DND-41 (cell line): ENCODE measurements at regions not wholly inside any gene's neighbourhood (a gene's known extent, or its start where the extent isn't known, plus 50 kb on each side); places are given as distances from the start of the nearest gene placed in this dataset.

ENCODE experiments used
- ATAC-seq: fragments of 200-7000 bp; cut with Tn5 transposase; 3 replicates; pipeline ENCODE4 v1.9.1; 2021; ENCODE audit warnings: low read depth; ENCODE audit not compliant: insufficient read depth
- DNase-seq: peaks from one replicate; pipeline ENCODE4 v3.0.0-alpha.2; 2020
- H2AFZ ChIP-seq: 2 replicates; pipeline ENCODE4 v1.6.0; 2012; ENCODE audit warnings: low read depth, low read length
- H3K27ac ChIP-seq: 2 replicates; pipeline ENCODE4 v1.5.1; 2012; ENCODE audit warnings: low read length, inconsistent platforms
- H3K27me3 ChIP-seq: fragments of 200-600 bp; sonication (generic); 2 replicates; pipeline ENCODE4 v1.6.0; 2012; ENCODE audit warnings: low read length, mild to moderate bottlenecking, inconsistent platforms; ENCODE audit not compliant: insufficient read depth, poor library complexity
- H3K36me3 ChIP-seq: 2 replicates; pipeline ENCODE4 v1.5.1; 2012; ENCODE audit warnings: low read length, inconsistent platforms; ENCODE audit not compliant: insufficient read depth
- H3K4me1 ChIP-seq: 2 replicates; pipeline ENCODE4 v1.5.1; 2012; ENCODE audit warnings: mild to moderate bottlenecking, low read length; ENCODE audit not compliant: insufficient read depth
- H3K4me2 ChIP-seq: 2 replicates; pipeline ENCODE4 v1.6.0; 2012; ENCODE audit warnings: mild to moderate bottlenecking, moderate library complexity, low read length, inconsistent platforms; ENCODE audit not compliant: insufficient read depth
- H3K4me3 ChIP-seq, 2 experiments: fragments of 200-600 bp in 1 of 2; shearing (Covaris generic) in 1 of 2; 2 replicates each; pipeline ENCODE4 v1.5.1; 2012 to 2016; ENCODE audit warnings: inconsistent platforms in 2 of 2, low read length in 2 of 2, mild to moderate bottlenecking in 2 of 2, low read depth in 1 of 2, moderate library complexity in 1 of 2
- H3K79me2 ChIP-seq: 2 replicates; pipeline ENCODE4 v1.6.0; 2012; ENCODE audit warnings: low read length, inconsistent platforms; ENCODE audit not compliant: insufficient read depth
- H3K9ac ChIP-seq: 2 replicates; pipeline ENCODE4 v1.6.0; 2012; ENCODE audit warnings: low read depth, mild to moderate bottlenecking, inconsistent platforms, low read length, moderate library complexity
- H3K9me3 ChIP-seq: 2 replicates; pipeline ENCODE4 v1.5.1; 2012; ENCODE audit warnings: low read length, moderate library complexity, mild to moderate bottlenecking, inconsistent platforms; ENCODE audit not compliant: insufficient read depth, severe bottlenecking
- H4K20me1 ChIP-seq: 2 replicates; pipeline ENCODE4 v1.6.0; 2012; ENCODE audit warnings: low read length; ENCODE audit not compliant: insufficient read depth
- EZH2 ChIP-seq: IDR thresholded peaks from 3 replicates; pipeline ENCODE4 v1.6.1; 2012; ENCODE audit warnings: borderline replicate concordance, low read depth, mild to moderate bottlenecking, moderate library complexity, low read length, inconsistent platforms; ENCODE audit not compliant: severe bottlenecking
- TF ChIP-seq, protein P1 (sequence below): IDR thresholded peaks from 2 replicates; pipeline ENCODE4 v1.5.1; 2012; ENCODE audit warnings: borderline replicate concordance, low read length, moderate library complexity, mild to moderate bottlenecking; ENCODE audit not compliant: poor library complexity, severe bottlenecking; ENCODE audit errors: extremely low read depth

DNA sequence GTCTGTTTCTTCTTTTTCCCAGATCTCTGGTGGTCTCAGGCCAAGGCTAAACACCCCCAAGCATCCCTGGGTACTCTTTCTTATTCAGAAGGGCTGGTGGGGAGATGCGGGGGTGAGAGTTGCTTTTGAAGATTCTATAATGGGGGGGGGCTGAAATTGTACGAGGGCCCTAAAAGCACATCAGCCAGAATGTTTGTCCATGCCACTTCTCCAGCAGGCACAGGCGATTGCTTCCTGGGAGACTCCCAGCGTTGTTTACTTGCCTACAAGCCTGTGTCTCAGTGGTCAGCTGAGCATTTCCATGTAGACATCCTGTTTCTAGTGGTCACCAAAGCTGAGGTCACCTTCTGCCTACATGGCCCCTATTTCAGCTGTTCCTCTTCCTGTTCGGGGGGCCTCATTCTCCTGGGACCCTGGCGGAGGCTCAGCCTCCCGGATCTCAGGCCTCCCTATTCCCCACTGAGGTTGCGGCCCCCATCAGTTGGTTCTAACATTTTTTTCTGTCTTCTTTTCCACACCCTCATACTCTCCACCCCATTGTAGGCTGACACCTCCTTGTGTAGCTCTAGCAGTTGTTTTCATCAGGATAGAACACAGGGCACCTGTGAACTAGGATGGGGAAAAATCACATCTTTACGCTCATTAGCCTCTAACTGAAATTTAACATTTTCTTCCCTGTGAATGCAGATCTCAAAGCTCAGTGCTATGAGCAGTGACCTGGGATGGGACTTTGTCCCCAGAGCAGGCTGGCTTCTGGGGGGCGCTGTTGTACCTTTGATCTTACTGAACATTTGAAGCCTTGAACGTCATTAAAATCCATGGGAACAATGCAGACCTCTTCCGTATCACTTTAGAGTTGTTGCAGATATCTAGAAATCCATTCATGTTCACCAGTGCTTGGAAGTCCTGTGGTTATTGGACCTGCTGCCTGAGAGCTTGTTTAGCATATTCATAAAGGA, 286.5 kb downstream of the GLRX3 start:
- H2AFZ ChIP-seq: no peak overlapping the region
- H3K79me2 ChIP-seq: no peaks in the 10 kb centered on the region
- no peaks in the 10 kb centered on the region for H4K20me1 ChIP-seq
- no peak overlapping the region for H3K4me2 ChIP-seq
- H3K36me3 ChIP-seq: no peaks in the 10 kb centered on the region
- H3K9me3 ChIP-seq: no peaks in the 10 kb centered on the region
- DNase-seq: no peak
- TF ChIP-seq, protein P1, sequence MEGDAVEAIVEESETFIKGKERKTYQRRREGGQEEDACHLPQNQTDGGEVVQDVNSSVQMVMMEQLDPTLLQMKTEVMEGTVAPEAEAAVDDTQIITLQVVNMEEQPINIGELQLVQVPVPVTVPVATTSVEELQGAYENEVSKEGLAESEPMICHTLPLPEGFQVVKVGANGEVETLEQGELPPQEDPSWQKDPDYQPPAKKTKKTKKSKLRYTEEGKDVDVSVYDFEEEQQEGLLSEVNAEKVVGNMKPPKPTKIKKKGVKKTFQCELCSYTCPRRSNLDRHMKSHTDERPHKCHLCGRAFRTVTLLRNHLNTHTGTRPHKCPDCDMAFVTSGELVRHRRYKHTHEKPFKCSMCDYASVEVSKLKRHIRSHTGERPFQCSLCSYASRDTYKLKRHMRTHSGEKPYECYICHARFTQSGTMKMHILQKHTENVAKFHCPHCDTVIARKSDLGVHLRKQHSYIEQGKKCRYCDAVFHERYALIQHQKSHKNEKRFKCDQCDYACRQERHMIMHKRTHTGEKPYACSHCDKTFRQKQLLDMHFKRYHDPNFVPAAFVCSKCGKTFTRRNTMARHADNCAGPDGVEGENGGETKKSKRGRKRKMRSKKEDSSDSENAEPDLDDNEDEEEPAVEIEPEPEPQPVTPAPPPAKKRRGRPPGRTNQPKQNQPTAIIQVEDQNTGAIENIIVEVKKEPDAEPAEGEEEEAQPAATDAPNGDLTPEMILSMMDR: no peak
- no peak for TF ChIP-seq EZH2
- ATAC-seq: no peak
- no peaks in the 10 kb centered on the region for H3K27me3 ChIP-seq
- no peak overlapping the region for H3K27ac ChIP-seq
- H3K4me1 ChIP-seq: no peaks in the 10 kb centered on the region
- H3K9ac ChIP-seq: no peak overlapping the region
- H3K4me3 ChIP-seq: no peak overlapping the region

DNA sequence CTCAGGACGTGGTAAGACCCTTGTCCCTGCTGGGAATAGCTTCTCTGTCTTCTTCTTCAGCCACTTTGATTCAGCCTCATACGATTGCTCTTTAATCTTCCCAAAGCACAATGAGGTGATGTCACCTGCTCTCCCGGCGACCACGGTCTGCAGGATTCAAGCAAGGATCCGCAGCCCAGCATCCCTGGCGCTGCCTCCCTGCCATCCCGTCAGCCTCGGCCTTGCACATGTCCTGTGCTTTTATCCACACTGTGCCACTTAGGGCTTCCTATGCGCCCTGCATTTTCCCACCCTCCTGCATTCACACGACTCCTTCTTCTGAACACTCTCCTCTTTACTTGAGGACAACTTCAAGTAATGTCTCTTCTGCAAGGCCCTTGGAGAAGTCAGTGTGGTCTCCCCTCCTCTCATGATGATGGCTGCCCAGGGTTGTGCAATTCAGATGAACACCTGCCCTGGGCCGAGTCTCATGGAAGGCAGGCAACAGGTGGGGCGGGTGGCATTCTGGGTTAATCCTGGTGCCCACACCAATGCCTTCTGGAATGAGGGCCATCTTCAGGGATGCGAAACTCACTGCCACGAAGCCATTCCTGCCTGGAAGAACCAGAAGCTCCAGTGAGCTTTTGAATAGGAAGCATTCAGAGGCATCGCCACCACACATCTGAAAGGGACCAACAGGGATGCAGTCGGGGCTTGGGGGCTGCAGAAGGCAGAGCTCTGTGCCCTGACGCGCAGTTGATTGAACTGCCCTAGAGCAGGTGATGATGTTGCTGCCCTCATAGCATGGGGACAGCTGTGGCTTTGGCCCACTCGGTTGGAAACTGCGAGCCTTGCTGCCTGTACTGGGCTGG, 287.5 kb downstream of the GLRX3 start:
- H4K20me1 ChIP-seq: no peaks in the 10 kb centered on the region
- H3K4me1 ChIP-seq: no peaks in the 10 kb centered on the region
- no peaks in the 10 kb centered on the region for H3K27me3 ChIP-seq
- no peak overlapping the region for H2AFZ ChIP-seq
- H3K9ac ChIP-seq: no peak overlapping the region
- no peak overlapping the region for H3K4me3 ChIP-seq
- H3K27ac ChIP-seq: no peak overlapping the region
- H3K79me2 ChIP-seq: no peaks in the 10 kb centered on the region
- DNase-seq (no peak), ATAC-seq (no peak)
- TF ChIP-seq, protein P1: no peak
- TF ChIP-seq EZH2: no peak
- no peaks in the 10 kb centered on the region for H3K36me3 ChIP-seq
- H3K9me3 ChIP-seq: no peaks in the 10 kb centered on the region
- H3K4me2 ChIP-seq: no peak overlapping the region

DNA sequence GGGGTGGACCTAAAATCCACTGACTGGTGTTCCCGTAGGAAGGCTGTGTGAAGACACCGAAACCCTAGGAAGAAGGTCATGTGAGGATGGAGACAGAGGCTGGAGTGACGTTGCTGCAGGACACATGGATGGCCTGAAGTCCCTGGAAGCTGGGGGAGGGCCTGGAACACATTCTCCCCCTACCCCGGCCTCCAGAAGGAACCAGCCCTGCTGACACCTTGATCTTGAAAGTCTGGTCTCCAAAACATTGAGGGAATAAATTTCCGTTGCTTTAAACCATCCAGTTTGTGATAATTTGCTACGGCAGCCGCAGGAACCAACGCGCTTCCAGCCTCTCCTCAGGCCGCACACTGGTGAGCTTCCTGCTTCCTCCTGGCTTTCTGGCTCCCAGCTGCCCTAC, 288.2 kb downstream of the GLRX3 start:
- H3K9me3 ChIP-seq: no peaks in the 10 kb centered on the region
- ATAC-seq: no peak
- no peak for TF ChIP-seq EZH2
- TF ChIP-seq, protein P1: no peak

More for the DNA sequence above, 288.2 kb downstream of the GLRX3 start:
- Histone ChIP-seq H4K20me1 (no peaks in the 10 kb centered on the region), H3K27ac (no peak overlapping the region), H3K4me3 (no peak overlapping the region), H2AFZ (no peak overlapping the region), H3K27me3 (no peaks in the 10 kb centered on the region), H3K9ac (no peak overlapping the region), H3K4me2 (no peak overlapping the region), H3K79me2 (no peaks in the 10 kb centered on the region), H3K4me1 (no peaks in the 10 kb centered on the region), H3K36me3 (no peaks in the 10 kb centered on the region)
- DNase-seq: no peak
